SK-N-SH (cell line): ENCODE measurements at regions not wholly inside any gene's neighbourhood (a gene's known extent, or its start where the extent isn't known, plus 50 kb on each side); places are given as distances from the start of the nearest gene placed in this dataset.

Experiments used
- CTCF ChIA-PET: fragments of 300-600, 350-600 bp; formaldehyde crosslinking; extraction: SDS; loops from one replicate; lab custom pipeline; 2021; lab: Yijun Ruan, JAX
- POLR2A ChIA-PET: fragments of 350-600 bp; sonication (Branson Sonifier 250); formaldehyde crosslinking; extraction: SDS; loops from one replicate; lab custom pipeline; 2020; ENCODE audit warnings: antibody characterized with exemption, inconsistent platforms; lab: Yijun Ruan, JAX
- DNase-seq: peaks from one replicate; pipeline ENCODE4 v3.0.0; 2012
- H2AFZ ChIP-seq: fragments of 200-600 bp; sonication (generic); 2 replicates; pipeline ENCODE4 v1.8.1; 2016; ENCODE audit warnings: antibody characterized with exemption, mild to moderate bottlenecking, low read depth
- H3F3A ChIP-seq: fragments of 200-600 bp; sonication (generic); replicated peaks from 2 replicates; pipeline ENCODE3; 2016; ENCODE audit warnings: antibody characterized with exemption, mild to moderate bottlenecking; ENCODE audit not compliant: insufficient read depth
- H3K27ac ChIP-seq, 2 experiments: fragments of 200-500 bp in 1 of 2; fragments of 200-600 bp in 1 of 2; sonication (Bioruptor generic) in 1 of 2; sonication (generic), shearing (Covaris generic) in 1 of 2; 2 replicates each; pipeline versions ENCODE4 v1.5.1 to v1.6.1; 2014 to 2016; ENCODE audit warnings: low read depth in 2 of 2, inconsistent platforms in 1 of 2, low read length in 1 of 2, mild to moderate bottlenecking in 1 of 2, mixed read lengths in 1 of 2
- H3K27me3 ChIP-seq: fragments of 200-600 bp; sonication (generic), shearing (Covaris generic); 2 replicates; pipeline ENCODE4 v1.6.1; 2016; ENCODE audit warnings: mixed run types; ENCODE audit not compliant: insufficient read depth
- H3K36me3 ChIP-seq, 2 experiments: fragments of 200-500 bp in 1 of 2; fragments of 200-600 bp in 1 of 2; sonication (Bioruptor generic) in 1 of 2; sonication (generic) in 1 of 2; replicated peaks in 1 of 2; 2 replicates each; pipeline versions ENCODE3 to v1.5.1; 2014 to 2016; ENCODE audit warnings: low read length in 1 of 2, mild to moderate bottlenecking in 1 of 2; ENCODE audit not compliant: insufficient read depth in 2 of 2, control insufficient read depth in 1 of 2
- H3K4me1 ChIP-seq, 2 experiments: fragments of 200-500 bp in 1 of 2; fragments of 200-600 bp in 1 of 2; sonication (Bioruptor generic) in 1 of 2; sonication (generic), shearing (Covaris generic) in 1 of 2; 2 replicates each; pipeline versions ENCODE4 v1.5.1 to v1.6.1; 2014 to 2016; ENCODE audit warnings: low read depth in 1 of 2, low read length in 1 of 2, mixed run types in 1 of 2; ENCODE audit not compliant: insufficient read depth in 2 of 2, control insufficient read depth in 1 of 2
- H3K4me2 ChIP-seq: fragments of 200-600 bp; sonication (generic), shearing (Covaris generic); 2 replicates; pipeline ENCODE4 v1.6.1; 2017; ENCODE audit warnings: mixed run types
- H3K4me3 ChIP-seq, 2 experiments: fragments of 200-500 bp in 1 of 2; fragments of 200-600 bp in 1 of 2; sonication (Bioruptor generic) in 1 of 2; sonication (generic), shearing (Covaris generic) in 1 of 2; 2 replicates each; pipeline versions ENCODE4 v1.5.1 to v1.8.1; 2014 to 2016; ENCODE audit warnings: low read depth in 2 of 2, inconsistent platforms in 1 of 2, low read length in 1 of 2, mild to moderate bottlenecking in 1 of 2, mixed read lengths in 1 of 2, moderate library complexity in 1 of 2
- H3K79me2 ChIP-seq: fragments of 200-600 bp; sonication (generic); 2 replicates; pipeline ENCODE4 v1.8.1; 2017; ENCODE audit warnings: mild to moderate bottlenecking; ENCODE audit not compliant: insufficient read depth
- H3K9ac ChIP-seq: fragments of 200-600 bp; sonication (generic); 2 replicates; pipeline ENCODE4 v1.6.1; 2017; ENCODE audit warnings: mixed run types
- H3K9me2 ChIP-seq: fragments of 200-600 bp; sonication (generic); 2 replicates; pipeline ENCODE4 v1.6.1; 2017; ENCODE audit warnings: mixed run types
- H3K9me3 ChIP-seq: fragments of 200-600 bp; sonication (generic); 2 replicates; pipeline ENCODE4 v1.6.1; 2017; ENCODE audit warnings: mixed run types, mild to moderate bottlenecking, moderate library complexity
- H4K20me1 ChIP-seq: fragments of 200-600 bp; sonication (generic); 2 replicates; pipeline ENCODE4 v1.6.1; 2017; ENCODE audit warnings: mild to moderate bottlenecking, mixed run types; ENCODE audit not compliant: insufficient read depth
- CHD2 ChIP-seq: fragments of 150-350 bp; IDR thresholded peaks from 2 replicates; pipeline ENCODE4 v1.6.1; 2018; ENCODE audit warnings: low read length; ENCODE audit not compliant: partially characterized antibody
- ELF1 ChIP-seq: IDR thresholded peaks from 2 replicates; pipeline ENCODE4 v1.4.0; 2012
- EP300 ChIP-seq, 2 experiments: IDR thresholded peaks; 2 replicates each; pipeline versions ENCODE4 v1.4.0 to v1.6.1; 2012; ENCODE audit warnings: borderline replicate concordance in 1 of 2, low read depth in 1 of 2, low read length in 1 of 2
- FOSL2 ChIP-seq: IDR thresholded peaks from 2 replicates; pipeline ENCODE4 v1.4.0; 2012; ENCODE audit warnings: low read depth, mild to moderate bottlenecking, moderate library complexity, borderline replicate concordance
- FOXM1 ChIP-seq: IDR thresholded peaks from 2 replicates; pipeline ENCODE4 v1.4.0; 2012; ENCODE audit warnings: low read depth, mild to moderate bottlenecking
- GABPA ChIP-seq: IDR thresholded peaks from 2 replicates; pipeline ENCODE4 v1.4.0; 2012; ENCODE audit warnings: low read depth, mild to moderate bottlenecking
- JUND ChIP-seq: IDR thresholded peaks from 2 replicates; pipeline ENCODE4 v1.4.0; 2012
- MEF2A ChIP-seq: IDR thresholded peaks from 2 replicates; pipeline ENCODE4 v1.4.0; 2012; ENCODE audit warnings: low read depth, borderline replicate concordance
- MXI1 ChIP-seq: IDR thresholded peaks from 2 replicates; pipeline ENCODE4 v1.6.1; 2012; ENCODE audit warnings: mild to moderate bottlenecking, low read depth, low read length, improper control_type of control experiment
- POLR2AphosphoS5 ChIP-seq: IDR thresholded peaks from 2 replicates; pipeline ENCODE4 v1.6.1; 2012; ENCODE audit warnings: low read depth, low read length
- RCOR1 ChIP-seq: fragments of 150-350 bp; IDR thresholded peaks from 2 replicates; pipeline ENCODE4 v1.6.1; 2017; ENCODE audit warnings: antibody characterized with exemption, low read length
- TAF1 ChIP-seq: IDR thresholded peaks from 2 replicates; pipeline ENCODE4 v1.6.1; 2012; ENCODE audit warnings: low read depth, mild to moderate bottlenecking, low read length, moderate library complexity, borderline replicate concordance
- TCF12 ChIP-seq: IDR thresholded peaks from 2 replicates; pipeline ENCODE4 v1.4.0; 2012
- YY1 ChIP-seq: IDR thresholded peaks from 2 replicates; pipeline ENCODE4 v1.4.0; 2012; ENCODE audit warnings: low read depth, mild to moderate bottlenecking
- WGBS: methylation state at CpG from one replicate; pipeline ENCODE4 v1.1.6; 2017; ENCODE audit warnings: low lambda C conversion rate; 5-methylcytosine and 5-hydroxymethylcytosine counted together
- TF ChIP-seq, protein P1 (sequence below): fragments of 150-350 bp; IDR thresholded peaks from 2 replicates; pipeline ENCODE4 v1.6.1; 2017; ENCODE audit warnings: antibody characterized with exemption, low read length, low read depth, borderline replicate concordance
- TF ChIP-seq, protein P2 (sequence below): IDR thresholded peaks from 2 replicates; pipeline ENCODE4 v1.4.0; 2012; ENCODE audit warnings: low read depth, borderline replicate concordance
- TF ChIP-seq, protein P3 (sequence below): IDR thresholded peaks from 2 replicates; pipeline ENCODE4; 2012
- TF ChIP-seq, protein P4 (sequence below): fragments of 150-350 bp; IDR thresholded peaks from 2 replicates; pipeline ENCODE4 v1.6.1; 2016; ENCODE audit warnings: mild to moderate bottlenecking, low read depth, low read length
- TF ChIP-seq, protein P5 (sequence below): IDR thresholded peaks from 2 replicates; pipeline ENCODE4 v1.6.1; 2012; ENCODE audit warnings: mild to moderate bottlenecking, low read depth, low read length, moderate library complexity
- TF ChIP-seq, protein P6 (sequence below): IDR thresholded peaks from 2 replicates; pipeline ENCODE4 v1.4.0; 2012; ENCODE audit warnings: low read depth

DNA sequence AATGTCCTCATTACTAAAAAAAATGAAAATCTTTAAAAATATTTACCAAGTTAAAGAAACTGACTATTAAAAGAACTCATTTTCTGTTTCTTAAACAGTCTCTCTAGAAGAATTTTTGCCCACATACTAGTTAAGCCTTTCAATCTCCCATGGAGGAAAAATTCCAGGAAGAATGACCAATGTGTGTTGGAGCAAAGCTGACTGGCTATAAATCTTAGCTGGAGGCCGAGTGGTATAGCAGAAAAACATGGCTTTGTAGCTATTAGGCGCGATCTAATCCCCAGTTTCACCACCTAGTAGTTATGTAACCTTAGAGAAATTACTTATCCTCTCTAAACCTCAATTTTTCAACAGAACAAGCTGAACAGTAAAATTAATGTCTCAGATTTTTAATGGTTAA lies 135.5 kb upstream of the PRLR start:
- CTCF ChIA-PET = no interaction called here
- H4K20me1 ChIP-seq = no peaks in the 10 kb centered on the region
- no peaks in the 10 kb centered on the region for H3K36me3 ChIP-seq
- no peak overlapping the region for H2AFZ ChIP-seq
- H3K79me2 ChIP-seq = no peaks in the 10 kb centered on the region
- no peak overlapping the region for H3K4me2 ChIP-seq
- no peak overlapping the region for H3K27ac ChIP-seq
- H3K4me1 ChIP-seq = peaks cover 0 to 8% of the 10 kb centered on the region in 2 experiments; a peak in 2 of 4 replicates
- WGBS = 34% methylated on average over 3 of the region's 3 CpGs
- no peak overlapping the region for H3K9ac ChIP-seq
- DNase-seq = no peak
- no peaks in the 10 kb centered on the region for H3F3A ChIP-seq
- no peak overlapping the region for H3K4me3 ChIP-seq
- no peaks in the 10 kb centered on the region for H3K9me3 ChIP-seq
- H3K27me3 ChIP-seq = no peaks in the 10 kb centered on the region
- H3K9me2 ChIP-seq = no peaks in the 10 kb centered on the region; the same call in 1 of the 2 replicates
- POLR2A ChIA-PET = no interaction called here
- TF ChIP-seq, protein P1, sequence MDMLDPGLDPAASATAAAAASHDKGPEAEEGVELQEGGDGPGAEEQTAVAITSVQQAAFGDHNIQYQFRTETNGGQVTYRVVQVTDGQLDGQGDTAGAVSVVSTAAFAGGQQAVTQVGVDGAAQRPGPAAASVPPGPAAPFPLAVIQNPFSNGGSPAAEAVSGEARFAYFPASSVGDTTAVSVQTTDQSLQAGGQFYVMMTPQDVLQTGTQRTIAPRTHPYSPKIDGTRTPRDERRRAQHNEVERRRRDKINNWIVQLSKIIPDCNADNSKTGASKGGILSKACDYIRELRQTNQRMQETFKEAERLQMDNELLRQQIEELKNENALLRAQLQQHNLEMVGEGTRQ = no peak
- TF ChIP-seq GABPA = no peak
- no peak for TF ChIP-seq POLR2AphosphoS5
- no peak for TF ChIP-seq EP300 (IDR thresholded peaks at IDR 0.05; ENCODE audit: borderline replicate concordance in 1 of 2, low read depth in 1 of 2, low read length in 1 of 2)
- no peak for TF ChIP-seq FOXM1
- TF ChIP-seq, protein P2, sequence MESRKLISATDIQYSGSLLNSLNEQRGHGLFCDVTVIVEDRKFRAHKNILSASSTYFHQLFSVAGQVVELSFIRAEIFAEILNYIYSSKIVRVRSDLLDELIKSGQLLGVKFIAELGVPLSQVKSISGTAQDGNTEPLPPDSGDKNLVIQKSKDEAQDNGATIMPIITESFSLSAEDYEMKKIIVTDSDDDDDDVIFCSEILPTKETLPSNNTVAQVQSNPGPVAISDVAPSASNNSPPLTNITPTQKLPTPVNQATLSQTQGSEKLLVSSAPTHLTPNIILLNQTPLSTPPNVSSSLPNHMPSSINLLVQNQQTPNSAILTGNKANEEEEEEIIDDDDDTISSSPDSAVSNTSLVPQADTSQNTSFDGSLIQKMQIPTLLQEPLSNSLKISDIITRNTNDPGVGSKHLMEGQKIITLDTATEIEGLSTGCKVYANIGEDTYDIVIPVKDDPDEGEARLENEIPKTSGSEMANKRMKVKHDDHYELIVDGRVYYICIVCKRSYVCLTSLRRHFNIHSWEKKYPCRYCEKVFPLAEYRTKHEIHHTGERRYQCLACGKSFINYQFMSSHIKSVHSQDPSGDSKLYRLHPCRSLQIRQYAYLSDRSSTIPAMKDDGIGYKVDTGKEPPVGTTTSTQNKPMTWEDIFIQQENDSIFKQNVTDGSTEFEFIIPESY = no peak
- TF ChIP-seq MEF2A = no peak
- no peak for TF ChIP-seq MXI1
- TF ChIP-seq CHD2 = no peak
- TF ChIP-seq YY1 = no peak
- TF ChIP-seq, protein P3, sequence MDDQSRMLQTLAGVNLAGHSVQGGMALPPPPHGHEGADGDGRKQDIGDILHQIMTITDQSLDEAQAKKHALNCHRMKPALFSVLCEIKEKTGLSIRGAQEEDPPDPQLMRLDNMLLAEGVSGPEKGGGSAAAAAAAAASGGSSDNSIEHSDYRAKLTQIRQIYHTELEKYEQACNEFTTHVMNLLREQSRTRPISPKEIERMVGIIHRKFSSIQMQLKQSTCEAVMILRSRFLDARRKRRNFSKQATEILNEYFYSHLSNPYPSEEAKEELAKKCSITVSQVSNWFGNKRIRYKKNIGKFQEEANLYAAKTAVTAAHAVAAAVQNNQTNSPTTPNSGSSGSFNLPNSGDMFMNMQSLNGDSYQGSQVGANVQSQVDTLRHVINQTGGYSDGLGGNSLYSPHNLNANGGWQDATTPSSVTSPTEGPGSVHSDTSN = no peak
- TF ChIP-seq, protein P4, sequence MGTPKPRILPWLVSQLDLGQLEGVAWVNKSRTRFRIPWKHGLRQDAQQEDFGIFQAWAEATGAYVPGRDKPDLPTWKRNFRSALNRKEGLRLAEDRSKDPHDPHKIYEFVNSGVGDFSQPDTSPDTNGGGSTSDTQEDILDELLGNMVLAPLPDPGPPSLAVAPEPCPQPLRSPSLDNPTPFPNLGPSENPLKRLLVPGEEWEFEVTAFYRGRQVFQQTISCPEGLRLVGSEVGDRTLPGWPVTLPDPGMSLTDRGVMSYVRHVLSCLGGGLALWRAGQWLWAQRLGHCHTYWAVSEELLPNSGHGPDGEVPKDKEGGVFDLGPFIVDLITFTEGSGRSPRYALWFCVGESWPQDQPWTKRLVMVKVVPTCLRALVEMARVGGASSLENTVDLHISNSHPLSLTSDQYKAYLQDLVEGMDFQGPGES = no peak
- no peak for TF ChIP-seq TAF1
- no peak for TF ChIP-seq FOSL2
- TF ChIP-seq TCF12 = no peak
- TF ChIP-seq, protein P5, sequence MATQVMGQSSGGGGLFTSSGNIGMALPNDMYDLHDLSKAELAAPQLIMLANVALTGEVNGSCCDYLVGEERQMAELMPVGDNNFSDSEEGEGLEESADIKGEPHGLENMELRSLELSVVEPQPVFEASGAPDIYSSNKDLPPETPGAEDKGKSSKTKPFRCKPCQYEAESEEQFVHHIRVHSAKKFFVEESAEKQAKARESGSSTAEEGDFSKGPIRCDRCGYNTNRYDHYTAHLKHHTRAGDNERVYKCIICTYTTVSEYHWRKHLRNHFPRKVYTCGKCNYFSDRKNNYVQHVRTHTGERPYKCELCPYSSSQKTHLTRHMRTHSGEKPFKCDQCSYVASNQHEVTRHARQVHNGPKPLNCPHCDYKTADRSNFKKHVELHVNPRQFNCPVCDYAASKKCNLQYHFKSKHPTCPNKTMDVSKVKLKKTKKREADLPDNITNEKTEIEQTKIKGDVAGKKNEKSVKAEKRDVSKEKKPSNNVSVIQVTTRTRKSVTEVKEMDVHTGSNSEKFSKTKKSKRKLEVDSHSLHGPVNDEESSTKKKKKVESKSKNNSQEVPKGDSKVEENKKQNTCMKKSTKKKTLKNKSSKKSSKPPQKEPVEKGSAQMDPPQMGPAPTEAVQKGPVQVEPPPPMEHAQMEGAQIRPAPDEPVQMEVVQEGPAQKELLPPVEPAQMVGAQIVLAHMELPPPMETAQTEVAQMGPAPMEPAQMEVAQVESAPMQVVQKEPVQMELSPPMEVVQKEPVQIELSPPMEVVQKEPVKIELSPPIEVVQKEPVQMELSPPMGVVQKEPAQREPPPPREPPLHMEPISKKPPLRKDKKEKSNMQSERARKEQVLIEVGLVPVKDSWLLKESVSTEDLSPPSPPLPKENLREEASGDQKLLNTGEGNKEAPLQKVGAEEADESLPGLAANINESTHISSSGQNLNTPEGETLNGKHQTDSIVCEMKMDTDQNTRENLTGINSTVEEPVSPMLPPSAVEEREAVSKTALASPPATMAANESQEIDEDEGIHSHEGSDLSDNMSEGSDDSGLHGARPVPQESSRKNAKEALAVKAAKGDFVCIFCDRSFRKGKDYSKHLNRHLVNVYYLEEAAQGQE = no peak
- TF ChIP-seq, protein P6, sequence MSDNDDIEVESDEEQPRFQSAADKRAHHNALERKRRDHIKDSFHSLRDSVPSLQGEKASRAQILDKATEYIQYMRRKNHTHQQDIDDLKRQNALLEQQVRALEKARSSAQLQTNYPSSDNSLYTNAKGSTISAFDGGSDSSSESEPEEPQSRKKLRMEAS = no peak
- no peak for TF ChIP-seq ELF1
- TF ChIP-seq RCOR1 = no peak
- TF ChIP-seq JUND = no peak
